ENCODE measurements at regions not wholly inside any gene's neighbourhood (a gene's known extent, or its start where the extent isn't known, plus 50 kb on each side); places are given as distances from the start of the nearest gene placed in this dataset.

DNA sequence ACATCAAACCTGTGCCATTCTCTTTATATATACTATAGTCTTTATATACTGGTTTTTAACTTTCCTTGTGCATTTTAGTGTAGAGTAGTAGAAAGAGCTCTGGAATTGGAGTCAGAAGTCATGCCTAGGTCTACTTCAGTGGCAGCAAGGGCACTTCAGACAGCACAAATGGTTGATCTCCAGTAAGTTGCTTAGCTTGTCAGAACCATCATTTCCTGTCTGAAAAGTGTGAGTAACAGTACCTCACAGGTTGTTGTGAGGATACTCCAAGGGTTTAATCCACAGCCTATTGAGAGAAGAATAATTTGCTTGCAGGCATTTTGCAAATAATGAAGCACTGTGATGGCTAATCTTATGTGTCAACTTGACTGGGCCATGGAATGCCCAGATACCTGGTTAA is 95.8 kb upstream of the NR4A3 start:
- POLR2A ChIA-PET = no interaction called here
- Mint-ChIP-seq H3K27ac (no peak overlapping the region), H3K4me3 (no peak overlapping the region), H3K4me1 (peaks cover 13% of the 10 kb centered on the region), H3K9me3 (no peaks in the 10 kb centered on the region), H3K27me3 (no peaks in the 10 kb centered on the region), H3K36me3 (ENCODE audit: low read depth) (no peaks in the 10 kb centered on the region)
- DNase-seq = no peak
- intact Hi-C loops (cut with micrococcal nuclease) = no loop called here
- TF ChIP-seq, protein P1, sequence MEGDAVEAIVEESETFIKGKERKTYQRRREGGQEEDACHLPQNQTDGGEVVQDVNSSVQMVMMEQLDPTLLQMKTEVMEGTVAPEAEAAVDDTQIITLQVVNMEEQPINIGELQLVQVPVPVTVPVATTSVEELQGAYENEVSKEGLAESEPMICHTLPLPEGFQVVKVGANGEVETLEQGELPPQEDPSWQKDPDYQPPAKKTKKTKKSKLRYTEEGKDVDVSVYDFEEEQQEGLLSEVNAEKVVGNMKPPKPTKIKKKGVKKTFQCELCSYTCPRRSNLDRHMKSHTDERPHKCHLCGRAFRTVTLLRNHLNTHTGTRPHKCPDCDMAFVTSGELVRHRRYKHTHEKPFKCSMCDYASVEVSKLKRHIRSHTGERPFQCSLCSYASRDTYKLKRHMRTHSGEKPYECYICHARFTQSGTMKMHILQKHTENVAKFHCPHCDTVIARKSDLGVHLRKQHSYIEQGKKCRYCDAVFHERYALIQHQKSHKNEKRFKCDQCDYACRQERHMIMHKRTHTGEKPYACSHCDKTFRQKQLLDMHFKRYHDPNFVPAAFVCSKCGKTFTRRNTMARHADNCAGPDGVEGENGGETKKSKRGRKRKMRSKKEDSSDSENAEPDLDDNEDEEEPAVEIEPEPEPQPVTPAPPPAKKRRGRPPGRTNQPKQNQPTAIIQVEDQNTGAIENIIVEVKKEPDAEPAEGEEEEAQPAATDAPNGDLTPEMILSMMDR (IDR thresholded peaks at IDR 0.05) = no peak
- CTCF ChIA-PET = no interaction called here
- no peak for ATAC-seq (ENCODE audit: low read depth)

DNA sequence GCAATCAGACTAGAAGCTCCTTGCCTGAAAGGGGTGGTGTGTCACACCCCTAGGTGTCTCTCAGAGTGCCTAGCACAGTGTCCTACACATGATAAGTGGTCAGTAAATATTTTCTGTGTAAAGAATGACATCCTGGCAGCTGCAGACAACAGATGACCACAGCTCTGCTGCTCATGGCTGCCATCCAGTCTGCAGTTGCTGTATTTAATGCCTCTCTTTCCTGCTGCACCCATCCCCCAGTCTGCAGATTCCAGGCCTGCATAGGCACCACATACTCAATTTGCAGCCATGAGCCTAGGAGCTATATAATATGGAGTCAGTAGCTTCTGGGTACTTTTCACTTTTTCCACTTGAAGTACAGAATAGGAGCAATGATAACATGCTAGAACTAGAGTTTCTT is 94.9 kb upstream of the NR4A3 start:
- Mint-ChIP-seq H3K27me3 (no peaks in the 10 kb centered on the region), H3K36me3 (ENCODE audit: low read depth) (no peaks in the 10 kb centered on the region), H3K27ac (no peak overlapping the region), H3K4me3 (no peak overlapping the region), H3K4me1 (peaks cover 11% of the 10 kb centered on the region), H3K9me3 (no peaks in the 10 kb centered on the region)
- CTCF ChIA-PET = no interaction called here
- DNase-seq (no peak), ATAC-seq (ENCODE audit: low read depth) (no peak)
- TF ChIP-seq, protein P1 (IDR thresholded peaks at IDR 0.05) = no peak
- POLR2A ChIA-PET = no interaction called here
- intact Hi-C loops (cut with micrococcal nuclease) = no loop called here

DNA sequence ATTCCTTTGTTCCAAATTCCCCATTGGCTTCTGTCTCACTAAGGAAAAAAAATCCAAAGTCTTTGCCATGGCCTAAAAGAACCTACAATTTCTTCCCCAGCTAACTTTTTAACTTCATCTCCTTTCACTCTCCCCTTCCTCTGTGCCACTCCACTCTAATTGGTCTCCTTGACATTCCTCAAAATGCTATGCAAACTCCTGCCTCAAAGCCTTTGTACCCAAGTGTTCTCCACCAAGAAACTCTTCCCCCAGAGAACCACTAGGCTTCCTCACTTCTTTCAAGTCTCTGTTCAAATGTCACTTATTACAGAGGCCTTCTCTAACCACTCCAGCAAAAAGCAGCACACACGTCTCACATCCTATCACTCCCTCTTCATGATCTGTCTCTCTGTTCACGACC is 91.6 kb upstream of the NR4A3 start:
- intact Hi-C loops (cut with micrococcal nuclease) = no loop called here
- H3K27ac Mint-ChIP-seq = no peak overlapping the region

DNA sequence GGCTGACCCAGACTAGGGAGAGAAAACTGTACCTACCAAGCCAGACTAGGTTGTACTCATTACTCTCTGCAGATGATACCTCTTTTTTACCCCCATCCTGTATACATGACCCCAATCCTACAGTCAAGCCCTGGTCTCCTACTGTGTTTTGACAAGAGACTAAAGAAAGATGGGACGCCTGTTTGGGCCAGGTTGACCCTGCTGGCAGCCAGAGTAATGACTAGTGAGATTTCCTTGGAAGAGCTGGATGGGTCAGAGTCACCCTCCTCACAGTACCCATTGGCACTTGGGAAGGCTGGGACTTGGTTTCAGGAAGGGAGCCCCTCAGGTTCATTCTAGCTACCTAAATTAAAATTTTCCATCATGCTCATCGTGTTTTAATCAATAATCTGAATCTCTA is 89.7 kb upstream of the NR4A3 start:
- CTCF ChIA-PET = no interaction called here
- no peaks in the 10 kb centered on the region for H3K9me3 Mint-ChIP-seq
- ATAC-seq (ENCODE audit: low read depth) = no peak

More for the DNA sequence above, 91.6 kb upstream of the NR4A3 start:
- CTCF ChIA-PET = no interaction called here
- no peaks in the 10 kb centered on the region for H3K9me3 Mint-ChIP-seq
- POLR2A ChIA-PET = no interaction called here
- ATAC-seq (ENCODE audit: low read depth) (no peak), DNase-seq (no peak)
- no peak overlapping the region for H3K4me3 Mint-ChIP-seq
- TF ChIP-seq, protein P1 (IDR thresholded peaks at IDR 0.05) = no peak
- peaks cover 4% of the 10 kb centered on the region for H3K27me3 Mint-ChIP-seq
- H3K4me1 Mint-ChIP-seq = peaks cover 7% of the 10 kb centered on the region
- no peaks in the 10 kb centered on the region for H3K36me3 Mint-ChIP-seq (ENCODE audit: low read depth)

DNA sequence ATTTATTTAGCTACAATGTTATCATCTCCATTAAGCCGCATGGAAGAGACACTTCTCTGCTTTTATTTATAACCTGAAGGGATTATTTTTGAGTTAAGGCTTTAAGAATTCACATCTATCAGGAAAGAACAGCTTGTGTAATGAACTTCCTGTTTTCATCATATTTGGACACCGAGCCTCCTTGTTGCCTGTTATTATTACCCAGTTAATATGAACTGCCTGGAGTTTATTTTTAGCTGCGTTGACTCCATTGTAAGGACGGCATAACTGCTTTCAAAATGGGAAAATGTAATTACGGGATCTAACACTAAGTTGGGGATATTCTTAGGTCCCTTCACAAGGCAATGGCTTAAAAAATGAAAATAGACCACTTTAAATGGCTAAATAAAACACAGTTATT is 89.0 kb upstream of the NR4A3 start:
- Mint-ChIP-seq H3K4me1 (peaks cover 7% of the 10 kb centered on the region), H3K4me3 (no peak overlapping the region), H3K27me3 (peaks cover 10% of the 10 kb centered on the region), H3K36me3 (ENCODE audit: low read depth) (no peaks in the 10 kb centered on the region), H3K9me3 (no peaks in the 10 kb centered on the region), H3K27ac (no peak overlapping the region)
- intact Hi-C loops (cut with micrococcal nuclease) = no loop called here
- TF ChIP-seq, protein P1 (IDR thresholded peaks at IDR 0.05) = no peak
- CTCF ChIA-PET = no interaction called here
- ATAC-seq (ENCODE audit: low read depth) (no peak), DNase-seq (no peak)
- POLR2A ChIA-PET = no interaction called here

More for the DNA sequence above, 89.7 kb upstream of the NR4A3 start:
- intact Hi-C loops (cut with micrococcal nuclease) = no loop called here
- POLR2A ChIA-PET = no interaction called here
- no peak for DNase-seq
- H3K27ac Mint-ChIP-seq = no peak overlapping the region
- H3K36me3 Mint-ChIP-seq (ENCODE audit: low read depth) = no peaks in the 10 kb centered on the region
- peaks cover 4% of the 10 kb centered on the region for H3K27me3 Mint-ChIP-seq
- H3K4me1 Mint-ChIP-seq = peaks cover 7% of the 10 kb centered on the region
- no peak overlapping the region for H3K4me3 Mint-ChIP-seq
- TF ChIP-seq, protein P1 (IDR thresholded peaks at IDR 0.05) = no peak

Measured in activated B cell treated with CpG ODN at 0.5 μM for 24 hours (primary cell).